KOPT-K1 (cell line): ENCODE measurements at regions not wholly inside any gene's neighbourhood (a gene's known extent, or its start where the extent isn't known, plus 50 kb on each side); places are given as distances from the start of the nearest gene placed in this dataset.

ENCODE experiments used
- H3K27ac ChIP-seq: fragments of 200-600 bp; sonication (generic); 2 replicates; pipeline ENCODE4 v1.5.1; 2016; ENCODE audit warnings: antibody characterized with exemption, mild to moderate bottlenecking, low read depth, low read length; ENCODE audit not compliant: poor library complexity, severe bottlenecking
- H3K36me3 ChIP-seq: fragments of 200-600 bp; sonication (generic); 2 replicates; pipeline ENCODE4 v1.5.1; 2017; ENCODE audit warnings: antibody characterized with exemption, mild to moderate bottlenecking, low read length, moderate library complexity; ENCODE audit not compliant: insufficient read depth
- H3K9me3 ChIP-seq: fragments of 200-600 bp; sonication (generic); 2 replicates; pipeline ENCODE4 v1.5.1; 2017; ENCODE audit warnings: antibody characterized with exemption, low read length, mild to moderate bottlenecking; ENCODE audit not compliant: insufficient read depth, poor library complexity, severe bottlenecking

- Histone ChIP-seq H3K36me3 (no peaks in the 10 kb centered on the region), H3K9me3 (peaks cover 8% of the 10 kb centered on the region), H3K27ac (no peak overlapping the region)
Measured at GRCh38 chr2:234193977-234194563, 143.6 kb downstream of the SPP2 start.

GRCh38 chr2:234191819-234192407 lies 141.4 kb downstream of the SPP2 start:
- Histone ChIP-seq H3K27ac (peak overlapping the region; percentile 84), H3K9me3 (peaks cover 10% of the 10 kb centered on the region), H3K36me3 (no peaks in the 10 kb centered on the region)

GRCh38 chr2:234189786-234190300 lies 139.3 kb downstream of the SPP2 start:
- Histone ChIP-seq H3K36me3 (no peaks in the 10 kb centered on the region), H3K27ac (peak overlapping the region; percentile 84), H3K9me3 (peaks cover 19% of the 10 kb centered on the region)

DNA sequence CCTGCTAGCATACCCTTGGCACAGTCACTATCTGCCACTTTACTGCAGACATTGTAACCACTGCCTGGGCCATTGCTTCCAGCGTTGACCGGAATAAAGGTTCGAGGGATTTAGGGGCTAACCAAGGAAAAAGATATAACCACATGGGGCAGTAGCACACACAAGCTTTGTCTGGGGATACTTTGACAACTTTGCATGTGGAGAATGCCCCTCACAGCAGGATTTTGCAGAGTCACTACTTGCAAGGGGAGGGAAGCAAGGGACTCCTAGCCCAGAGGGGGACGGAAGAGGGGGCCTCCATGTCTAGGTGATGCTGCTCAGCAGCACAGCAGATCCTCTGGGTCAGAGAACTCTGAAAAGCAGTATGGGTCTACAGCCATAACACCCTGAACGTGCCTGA lies 138.7 kb downstream of the SPP2 start:
- H3K36me3 ChIP-seq: no peaks in the 10 kb centered on the region
- peaks cover 17% of the 10 kb centered on the region for H3K9me3 ChIP-seq
- H3K27ac ChIP-seq: peak overlapping the region; percentile 84

- Histone ChIP-seq H3K9me3 (peaks cover 11% of the 10 kb centered on the region), H3K27ac (peak overlapping the region; percentile 84), H3K36me3 (no peaks in the 10 kb centered on the region)
Measured at GRCh38 chr2:234187646-234188174, 137.2 kb downstream of the SPP2 start.

GRCh38 chr2:234181121-234181520 lies 130.6 kb downstream of the SPP2 start:
- no peaks in the 10 kb centered on the region for H3K36me3 ChIP-seq
- peaks cover 2% of the 10 kb centered on the region for H3K9me3 ChIP-seq
- no peak overlapping the region for H3K27ac ChIP-seq

DNA sequence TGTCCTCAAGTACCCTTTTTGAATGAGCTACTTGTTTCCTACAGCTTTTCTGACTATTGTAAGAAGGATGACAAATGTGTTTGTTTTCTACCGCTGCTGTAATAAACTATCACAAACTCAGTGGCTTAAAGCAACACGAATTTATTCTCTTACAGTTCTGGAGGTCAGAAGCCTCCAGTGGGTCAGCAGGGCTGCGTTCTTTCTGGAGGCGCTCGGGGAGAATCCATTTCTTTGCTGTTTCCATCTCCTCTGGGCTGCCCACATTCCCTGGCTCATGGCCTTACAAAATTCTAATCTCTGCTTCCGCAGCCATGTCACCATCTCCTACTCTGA lies 128.5 kb downstream of the SPP2 start:
- Histone ChIP-seq H3K9me3 (no peaks in the 10 kb centered on the region), H3K27ac (no peak overlapping the region), H3K36me3 (no peaks in the 10 kb centered on the region)

- no peak overlapping the region for H3K27ac ChIP-seq
Measured at GRCh38 chr2:234178330-234179030, 128.0 kb downstream of the SPP2 start.

GRCh38 chr2:234175649-234176048 lies 125.1 kb downstream of the SPP2 start:
- no peaks in the 10 kb centered on the region for H3K9me3 ChIP-seq
- no peak overlapping the region for H3K27ac ChIP-seq
- no peaks in the 10 kb centered on the region for H3K36me3 ChIP-seq

More at GRCh38 chr2:234178330-234179030, 128.0 kb downstream of the SPP2 start:
- Histone ChIP-seq H3K9me3 (no peaks in the 10 kb centered on the region), H3K36me3 (no peaks in the 10 kb centered on the region)

DNA sequence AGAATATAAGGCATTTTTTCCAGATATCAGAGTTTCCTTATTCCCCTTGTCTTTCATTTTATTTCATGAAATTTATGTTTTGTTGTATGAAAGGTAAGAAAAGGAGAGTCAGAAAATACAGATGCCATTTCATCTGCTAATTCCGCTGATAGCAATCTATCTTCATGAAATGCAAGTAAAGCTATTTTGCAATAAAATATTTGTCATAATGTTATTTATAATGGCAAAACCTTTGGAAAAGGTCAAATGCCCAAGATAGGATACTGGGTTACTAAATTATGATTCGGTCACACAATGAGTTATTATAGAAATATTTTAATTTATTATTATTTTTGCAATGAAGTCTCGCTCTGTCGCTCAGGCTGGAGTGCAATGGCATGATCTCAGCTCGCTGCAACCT lies 124.2 kb downstream of the SPP2 start:
- H3K36me3 ChIP-seq: no peaks in the 10 kb centered on the region
- H3K9me3 ChIP-seq: no peaks in the 10 kb centered on the region
- no peak overlapping the region for H3K27ac ChIP-seq

- H3K9me3 ChIP-seq: no peaks in the 10 kb centered on the region
- no peaks in the 10 kb centered on the region for H3K36me3 ChIP-seq
- H3K27ac ChIP-seq: no peak overlapping the region
Measured at GRCh38 chr2:234172532-234172931, 122.0 kb downstream of the SPP2 start.

GRCh38 chr2:234172066-234172465 lies 121.6 kb downstream of the SPP2 start:
- Histone ChIP-seq H3K9me3 (no peaks in the 10 kb centered on the region), H3K36me3 (no peaks in the 10 kb centered on the region), H3K27ac (no peak overlapping the region)

GRCh38 chr2:234171666-234172065 lies 121.2 kb downstream of the SPP2 start:
- no peaks in the 10 kb centered on the region for H3K36me3 ChIP-seq
- H3K27ac ChIP-seq: no peak overlapping the region
- no peaks in the 10 kb centered on the region for H3K9me3 ChIP-seq

GRCh38 chr2:234169674-234170073 lies 119.2 kb downstream of the SPP2 start:
- Histone ChIP-seq H3K9me3 (no peaks in the 10 kb centered on the region), H3K36me3 (no peaks in the 10 kb centered on the region), H3K27ac (peak overlapping the region; percentile 31)
